Tibial nerve (tissue), 4 donors: ENCODE measurements at regions not wholly inside any gene's neighbourhood (a gene's known extent, or its start where the extent isn't known, plus 50 kb on each side); places are given as distances from the start of the nearest gene placed in this dataset.

Source experiments
- DNase-seq, 2 donors: peaks; one replicate each; pipeline ENCODE4 v3.0.0-alpha.2; 2019; ENCODE audit warnings: low spot score in 2 of 2
- H3K27ac ChIP-seq, 4 donors: fragments of 200-600 bp; sonication (generic) in 3 of 4; one replicate each; pipeline ENCODE4 v1.5.1; 2017 to 2019; ENCODE audit warnings: mild to moderate bottlenecking in 1 of 4
- H3K27me3 ChIP-seq, 2 donors: fragments of 200-600 bp; sonication (generic) in 1 of 2; one replicate each; pipeline versions ENCODE4 v1.5.1 to v1.6.0; 2017 to 2019
- H3K36me3 ChIP-seq, 3 donors: fragments of 200-600 bp; sonication (generic); one replicate each; pipeline ENCODE4 v1.5.1; 2018 to 2019
- H3K4me1 ChIP-seq, 4 donors: fragments of 200-600 bp; sonication (generic) in 3 of 4; one replicate each; pipeline ENCODE4 v1.5.1; 2017 to 2019
- H3K4me3 ChIP-seq, 4 donors: fragments of 200-600 bp; sonication (generic) in 3 of 4; one replicate each; pipeline ENCODE4 v1.5.1; 2017 to 2019; ENCODE audit warnings: mild to moderate bottlenecking in 1 of 4, moderate library complexity in 1 of 4
- H3K9me3 ChIP-seq, 4 donors: fragments of 200-600 bp; sonication (generic) in 3 of 4; one replicate each; pipeline ENCODE4 v1.5.1; 2017 to 2019
- EP300 ChIP-seq, 2 donors: sonication (generic); formaldehyde crosslinking; IDR thresholded peaks; one replicate each; pipeline ENCODE4 v1.6.1; 2017; ENCODE audit warnings: antibody characterized with exemption in 2 of 2, mild to moderate bottlenecking in 1 of 2
- POLR2A ChIP-seq, 2 donors: fragments of 450-650 bp; IDR thresholded peaks; one replicate each; pipeline ENCODE4 v1.6.1; 2017; ENCODE audit warnings: antibody characterized with exemption in 2 of 2, mild to moderate bottlenecking in 2 of 2, moderate library complexity in 2 of 2
- WGBS, 2 donors: methylation state at CpG; one replicate each; pipeline ENCODE4 v1.1.5; 2018; 5-methylcytosine and 5-hydroxymethylcytosine counted together
- TF ChIP-seq, protein P1 (sequence below), 5 experiments: fragments of 200-600 bp in 3 of 5; fragments of 450-650 bp in 2 of 5; sonication (generic) in 3 of 5; IDR thresholded peaks; one replicate each; pipeline ENCODE4 v1.5.1; 2016 to 2019; ENCODE audit warnings: antibody characterized with exemption in 5 of 5, mild to moderate bottlenecking in 3 of 5, moderate library complexity in 2 of 5

GRCh38 chr16:72247821-72248253 is 75.9 kb upstream of the PMFBP1 start:
- WGBS, 2 donors = 63 to 70% methylated on average over 5 of the region's 5 CpGs
- Histone ChIP-seq H3K27me3 (no peaks in the 10 kb centered on the region), H3K4me1 (peaks cover 0 to 17% (median 5%) of the 10 kb centered on the region in 4 donors), H3K4me3 (no peak overlapping the region), H3K27ac (peak overlapping the region in 2 of 4 donors; percentile 65 to 84), H3K9me3 (no peaks in the 10 kb centered on the region), H3K36me3 (no peaks in the 10 kb centered on the region)
- peak in 1 of 2 donors; percentile 35 for TF ChIP-seq EP300 (IDR thresholded peaks at IDR 0.05)
- TF ChIP-seq, protein P1, sequence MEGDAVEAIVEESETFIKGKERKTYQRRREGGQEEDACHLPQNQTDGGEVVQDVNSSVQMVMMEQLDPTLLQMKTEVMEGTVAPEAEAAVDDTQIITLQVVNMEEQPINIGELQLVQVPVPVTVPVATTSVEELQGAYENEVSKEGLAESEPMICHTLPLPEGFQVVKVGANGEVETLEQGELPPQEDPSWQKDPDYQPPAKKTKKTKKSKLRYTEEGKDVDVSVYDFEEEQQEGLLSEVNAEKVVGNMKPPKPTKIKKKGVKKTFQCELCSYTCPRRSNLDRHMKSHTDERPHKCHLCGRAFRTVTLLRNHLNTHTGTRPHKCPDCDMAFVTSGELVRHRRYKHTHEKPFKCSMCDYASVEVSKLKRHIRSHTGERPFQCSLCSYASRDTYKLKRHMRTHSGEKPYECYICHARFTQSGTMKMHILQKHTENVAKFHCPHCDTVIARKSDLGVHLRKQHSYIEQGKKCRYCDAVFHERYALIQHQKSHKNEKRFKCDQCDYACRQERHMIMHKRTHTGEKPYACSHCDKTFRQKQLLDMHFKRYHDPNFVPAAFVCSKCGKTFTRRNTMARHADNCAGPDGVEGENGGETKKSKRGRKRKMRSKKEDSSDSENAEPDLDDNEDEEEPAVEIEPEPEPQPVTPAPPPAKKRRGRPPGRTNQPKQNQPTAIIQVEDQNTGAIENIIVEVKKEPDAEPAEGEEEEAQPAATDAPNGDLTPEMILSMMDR (IDR thresholded peaks at IDR 0.05) = no peak
- DNase-seq = peak in 1 of 2 donors; percentile 15

DNA sequence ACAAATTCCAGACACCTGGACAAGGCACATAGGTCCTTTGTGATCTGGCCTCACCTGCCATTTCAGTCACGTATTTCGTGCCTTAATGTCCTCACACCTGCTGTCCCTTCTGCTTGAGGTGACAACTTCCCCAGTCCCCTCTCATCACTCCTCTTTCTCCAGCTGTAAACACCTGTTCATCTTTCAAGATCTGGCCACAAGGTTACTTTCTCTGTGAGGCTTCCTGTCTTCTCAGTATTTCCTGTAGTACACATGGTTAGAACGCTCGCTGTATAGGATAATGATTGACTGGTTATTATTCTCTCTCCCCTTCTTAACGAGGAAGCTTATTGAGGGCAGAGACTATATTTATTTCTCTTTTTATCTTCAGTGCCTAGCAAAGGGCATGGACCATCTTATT is 74.5 kb upstream of the PMFBP1 start:
- DNase-seq = no peak
- Histone ChIP-seq H3K36me3 (no peaks in the 10 kb centered on the region), H3K4me3 (no peak overlapping the region), H3K9me3 (no peaks in the 10 kb centered on the region), H3K27me3 (no peaks in the 10 kb centered on the region), H3K27ac (peak overlapping the region in 2 of 4 donors; percentile 62 to 84), H3K4me1 (peaks cover 0 to 17% (median 5%) of the 10 kb centered on the region in 4 donors)
- TF ChIP-seq POLR2A (IDR thresholded peaks at IDR 0.05) = no peak
- TF ChIP-seq, protein P1 (IDR thresholded peaks at IDR 0.05) = no peak
- no peak for TF ChIP-seq EP300 (IDR thresholded peaks at IDR 0.05)
- 83 to 84% methylated on average over 5 of the region's 5 CpGs for WGBS, 2 donors

DNA sequence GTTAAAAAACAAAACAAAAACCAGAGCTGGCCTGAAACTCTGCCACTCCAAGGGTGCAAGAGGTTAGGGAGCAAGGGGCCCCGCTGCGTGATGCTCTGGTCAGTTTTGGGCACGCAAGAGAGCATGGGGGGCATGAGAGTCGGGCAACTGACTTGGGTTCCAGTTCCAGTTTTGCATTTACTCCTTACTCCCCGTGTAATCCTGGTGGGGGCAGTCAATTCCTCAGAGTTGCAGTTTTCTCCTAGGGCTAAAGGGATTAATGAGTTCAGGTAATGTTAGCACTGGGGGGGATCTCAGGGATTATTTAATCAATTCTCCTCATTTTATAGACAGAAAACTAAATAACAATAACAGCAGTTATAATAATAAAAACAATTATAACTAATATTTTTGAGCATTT is 72.9 kb upstream of the PMFBP1 start:
- no peak overlapping the region for H3K27ac ChIP-seq
- H3K9me3 ChIP-seq = no peaks in the 10 kb centered on the region
- H3K4me1 ChIP-seq = peaks cover 0 to 17% (median 5%) of the 10 kb centered on the region in 4 donors
- no peak for DNase-seq
- no peaks in the 10 kb centered on the region for H3K27me3 ChIP-seq
- no peak overlapping the region for H3K4me3 ChIP-seq
- TF ChIP-seq EP300 (IDR thresholded peaks at IDR 0.05) (no peak), POLR2A (IDR thresholded peaks at IDR 0.05) (no peak)
- TF ChIP-seq, protein P1 (IDR thresholded peaks at IDR 0.05) = no peak
- H3K36me3 ChIP-seq = no peaks in the 10 kb centered on the region
- 51 to 62% methylated on average over 5 of the region's 5 CpGs for WGBS, 2 donors

DNA sequence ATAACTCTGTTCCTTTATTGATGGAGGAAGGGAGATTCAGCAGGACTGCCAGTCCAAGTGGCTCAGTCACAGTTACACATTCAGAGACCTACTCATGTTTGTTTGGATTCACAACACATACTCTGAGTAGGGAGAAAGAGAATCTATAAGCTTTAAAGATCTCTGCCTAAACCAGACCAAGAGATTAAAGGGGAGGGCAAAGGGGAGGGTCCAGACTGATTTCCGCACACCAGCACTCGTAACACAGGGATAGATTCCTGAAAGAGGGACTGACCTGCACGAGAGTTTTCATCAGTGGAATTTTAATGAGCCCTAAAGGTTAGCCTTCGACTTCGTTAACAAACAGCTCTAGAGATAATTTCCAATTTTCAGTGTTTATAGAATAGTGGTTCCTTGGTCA is 71.7 kb upstream of the PMFBP1 start:
- WGBS, 2 donors = 75 to 79% methylated on average over 5 of the region's 5 CpGs

DNA sequence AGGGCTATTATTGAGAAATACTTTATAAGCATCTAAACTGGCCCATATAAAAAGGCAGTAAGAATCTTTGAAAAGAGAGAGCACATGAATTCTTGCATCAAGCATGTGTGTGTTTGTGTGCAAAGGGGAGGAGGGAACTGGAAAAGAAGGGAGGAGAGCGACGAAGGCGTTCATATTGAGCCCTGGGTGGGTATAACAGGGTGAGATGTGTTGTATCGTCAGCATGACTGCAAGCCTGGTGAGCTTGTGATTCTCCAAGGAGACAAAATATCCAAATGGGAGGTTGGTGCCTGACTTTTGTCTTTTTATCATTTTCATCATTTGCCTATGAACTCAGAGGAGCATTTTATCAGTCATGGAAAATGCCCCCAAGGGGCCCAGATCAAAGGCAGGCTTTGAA is 70.8 kb upstream of the PMFBP1 start:
- no peak overlapping the region for H3K27ac ChIP-seq

More for the DNA sequence above, 71.7 kb upstream of the PMFBP1 start:
- Histone ChIP-seq H3K9me3 (no peaks in the 10 kb centered on the region), H3K36me3 (no peaks in the 10 kb centered on the region), H3K27me3 (no peaks in the 10 kb centered on the region), H3K4me1 (peaks cover 0 to 16% (median 5%) of the 10 kb centered on the region in 4 donors), H3K4me3 (no peak overlapping the region), H3K27ac (no peak overlapping the region)
- no peak for DNase-seq
- TF ChIP-seq, protein P1 (IDR thresholded peaks at IDR 0.05) = no peak
- no peak for TF ChIP-seq EP300 (IDR thresholded peaks at IDR 0.05)
- TF ChIP-seq POLR2A (IDR thresholded peaks at IDR 0.05) = no peak

More for the DNA sequence above, 70.8 kb upstream of the PMFBP1 start:
- peaks cover 0 to 11% (median 5%) of the 10 kb centered on the region in 4 donors for H3K4me1 ChIP-seq
- no peak overlapping the region for H3K4me3 ChIP-seq
- 84 to 88% methylated on average over 4 of the region's 4 CpGs for WGBS, 2 donors
- TF ChIP-seq, protein P1 (IDR thresholded peaks at IDR 0.05) = no peak
- TF ChIP-seq EP300 (IDR thresholded peaks at IDR 0.05) (no peak), POLR2A (IDR thresholded peaks at IDR 0.05) (no peak)
- H3K36me3 ChIP-seq = no peaks in the 10 kb centered on the region
- no peaks in the 10 kb centered on the region for H3K9me3 ChIP-seq
- no peaks in the 10 kb centered on the region for H3K27me3 ChIP-seq
- DNase-seq = no peak
